Heart left ventricle (tissue), 13 donors: ENCODE measurements at regions not wholly inside any gene's neighbourhood (a gene's known extent, or its start where the extent isn't known, plus 50 kb on each side); places are given as distances from the start of the nearest gene placed in this dataset.

Experiments
- POLR2A ChIP-seq, 2 donors: fragments of 450-650 bp; IDR thresholded peaks; one replicate each; pipeline ENCODE4 v1.6.1; 2017; ENCODE audit warnings: antibody characterized with exemption in 2 of 2, mild to moderate bottlenecking in 2 of 2, moderate library complexity in 2 of 2
- TF ChIP-seq, protein P1 (sequence below), 12 donors: fragments of 200-600 bp; sonication (generic) in 4 of 12; IDR thresholded peaks; one replicate each; pipeline versions ENCODE4 v1.5.0 to v1.8.0; 2018 to 2022; ENCODE audit warnings: antibody characterized with exemption in 12 of 12, mild to moderate bottlenecking in 5 of 12
- donor health status: ischemic (EF 13 %, LVEDD 7.1; RV severe dilation, severe dysfunction).
- donor health status: DM: no; HTN: yes; CAD: no.
- donor health status: DM: no; HTN: no; CAD: no.
- donor health status: ischemic (EF 25% LVEDD 6.9; RV normal size, moderate dysfunction).
- donor health status: ischemic (EF 25% LVEDD 5.7; RV mildly dilated, moderate dysfunction).
- donor health status: ischemic (EF 35%, LVEDD 5.7; RV mildly dilated, moderate dysfunction).
- donor health status: nonischemic (EF 11% LVEDD 7.7; RV severe dilation, severe dysfunction).
- donor health status: DM: yes; HTN: yes; CAD: no.
- donor health status: PGD.
- donor health status: ischemic (EF 29% LVEDD 5.4; RV normal size, mild dysfunction).
- donor health status: nonischemic (EF 23%, LVEDD 6.1; RV moderate dilation, normal function).

DNA sequence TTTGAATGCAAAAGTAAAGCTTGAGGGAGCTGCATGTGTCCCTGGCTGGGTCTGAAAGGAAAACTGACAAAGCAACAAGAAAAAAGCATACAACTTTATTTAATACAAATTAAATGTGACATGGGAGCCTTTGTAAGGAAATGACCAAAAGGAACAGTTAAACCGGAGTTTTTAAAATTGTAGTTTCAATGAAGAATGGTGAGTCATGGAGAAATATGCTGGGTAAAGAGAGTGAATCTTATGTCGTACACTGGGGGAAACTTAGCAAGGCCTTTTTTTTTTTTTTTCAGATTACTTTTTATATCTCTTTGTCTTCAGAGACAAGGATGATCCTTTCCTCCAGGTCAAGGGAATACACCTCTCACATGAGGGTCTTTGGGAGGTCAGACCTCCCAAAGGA, 50.1 kb upstream of the FBXL17 start:
- TF ChIP-seq, protein P1, sequence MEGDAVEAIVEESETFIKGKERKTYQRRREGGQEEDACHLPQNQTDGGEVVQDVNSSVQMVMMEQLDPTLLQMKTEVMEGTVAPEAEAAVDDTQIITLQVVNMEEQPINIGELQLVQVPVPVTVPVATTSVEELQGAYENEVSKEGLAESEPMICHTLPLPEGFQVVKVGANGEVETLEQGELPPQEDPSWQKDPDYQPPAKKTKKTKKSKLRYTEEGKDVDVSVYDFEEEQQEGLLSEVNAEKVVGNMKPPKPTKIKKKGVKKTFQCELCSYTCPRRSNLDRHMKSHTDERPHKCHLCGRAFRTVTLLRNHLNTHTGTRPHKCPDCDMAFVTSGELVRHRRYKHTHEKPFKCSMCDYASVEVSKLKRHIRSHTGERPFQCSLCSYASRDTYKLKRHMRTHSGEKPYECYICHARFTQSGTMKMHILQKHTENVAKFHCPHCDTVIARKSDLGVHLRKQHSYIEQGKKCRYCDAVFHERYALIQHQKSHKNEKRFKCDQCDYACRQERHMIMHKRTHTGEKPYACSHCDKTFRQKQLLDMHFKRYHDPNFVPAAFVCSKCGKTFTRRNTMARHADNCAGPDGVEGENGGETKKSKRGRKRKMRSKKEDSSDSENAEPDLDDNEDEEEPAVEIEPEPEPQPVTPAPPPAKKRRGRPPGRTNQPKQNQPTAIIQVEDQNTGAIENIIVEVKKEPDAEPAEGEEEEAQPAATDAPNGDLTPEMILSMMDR (IDR thresholded peaks at IDR 0.05), result no peak
- no peak for TF ChIP-seq POLR2A (IDR thresholded peaks at IDR 0.05)
